ENCODE measurements at regions not wholly inside any gene's neighbourhood (a gene's known extent, or its start where the extent isn't known, plus 50 kb on each side); places are given as distances from the start of the nearest gene placed in this dataset.

DNA sequence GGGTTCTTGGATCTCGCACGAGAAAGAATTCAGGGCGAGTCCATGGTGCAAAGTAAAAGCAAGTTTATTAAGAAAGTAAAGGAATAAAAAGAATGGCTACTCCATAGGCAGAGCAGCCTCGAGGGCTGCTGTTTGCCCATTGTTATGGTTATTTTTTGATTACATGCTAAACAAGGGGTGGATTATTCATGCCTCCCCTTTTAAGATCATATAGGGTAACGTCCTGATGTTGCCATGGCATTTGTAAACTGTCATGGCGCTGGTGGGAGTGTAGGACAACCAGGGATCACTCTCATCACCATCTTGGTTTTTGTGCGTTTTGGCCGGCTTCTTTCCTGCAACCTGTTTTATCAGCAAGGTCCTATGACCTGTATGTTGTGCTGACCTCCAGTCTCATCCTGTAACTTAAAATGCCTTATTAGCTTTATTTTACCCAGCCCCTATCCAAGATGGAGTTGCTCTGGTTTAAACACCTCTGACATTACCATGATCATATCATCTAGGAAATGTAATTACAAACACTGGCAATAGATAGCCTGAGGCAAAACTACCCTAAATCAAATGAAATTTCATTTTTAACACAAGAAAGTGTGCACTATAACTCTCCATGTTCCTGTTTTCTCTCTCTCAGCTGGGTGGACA is 94.3 kb upstream of the ATXN3L start:
- peaks cover 32 to 42% of the 10 kb centered on the region in 2 experiments for H3K4me1 Mint-ChIP-seq
- no peak overlapping the region for H3K18ac ChIP-seq (ENCODE audit: insufficient read length, low read depth, low read length)
- no peak overlapping the region for H3K9ac ChIP-seq (ENCODE audit: extremely low read depth, insufficient read length, low read length)
- H2BK5ac ChIP-seq (ENCODE audit: insufficient read length, low read length) = no peak overlapping the region
- no peak overlapping the region for H3T11ph ChIP-seq (ENCODE audit: low read length)
- H2AK5ac ChIP-seq (ENCODE audit: insufficient read length, low read length) = no peak overlapping the region
- H3K23me2 ChIP-seq (ENCODE audit: insufficient read length, low read depth, low read length, poor library complexity, severe bottlenecking) = peaks cover 3% of the 10 kb centered on the region
- no peak overlapping the region for H3K4ac ChIP-seq (ENCODE audit: low read depth, low read length)
- H2BK15ac ChIP-seq (ENCODE audit: low read depth, low read length) = no peak overlapping the region
- no peak overlapping the region for H4K8ac ChIP-seq (replicated peaks; ENCODE audit: insufficient read length, low read depth, low read length)
- no peak overlapping the region for H2BK20ac ChIP-seq (ENCODE audit: low read depth, low read length, poor library complexity, severe bottlenecking)
- no peak overlapping the region for H3K27ac ChIP-seq (ENCODE audit: insufficient read length, low read depth, low read length)
- H3K79me1 ChIP-seq (ENCODE audit: insufficient read depth, low read depth, low read length, poor library complexity, severe bottlenecking) = no peaks in the 10 kb centered on the region
- H3K23ac ChIP-seq (ENCODE audit: insufficient read length, low read depth, low read length) = no peak overlapping the region
- H3K4me1 ChIP-seq (ENCODE audit: insufficient read depth, low read length) = peaks cover 2% of the 10 kb centered on the region; the same call in 1 of the 2 replicates
- H3K9me3 ChIP-seq (ENCODE audit: control insufficient read depth, low read depth, low read length) = no peaks in the 10 kb centered on the region
- H2AFZ ChIP-seq (ENCODE audit: low read length) = no peak overlapping the region
- H3K9me3 Mint-ChIP-seq = peaks cover 54 to 66% of the 10 kb centered on the region in 2 experiments
- no peak overlapping the region for H3K14ac ChIP-seq (ENCODE audit: insufficient read depth, low read length)
- H3K56ac ChIP-seq (ENCODE audit: insufficient read length, low read depth, low read length) = no peak overlapping the region
- no peaks in the 10 kb centered on the region for H3K27me3 ChIP-seq (ENCODE audit: insufficient read depth, low read length)
- H3K4me2 ChIP-seq (ENCODE audit: insufficient read depth, insufficient read length, low read length) = no peak overlapping the region
- peaks cover 5 to 17% (median 8%) of the 10 kb centered on the region in 3 experiments; a peak in 6 of 7 replicates for H3K36me3 Mint-ChIP-seq (ENCODE audit: insufficient read depth in 1 of 3, low read depth in 3 of 3)
- no peak overlapping the region for H2BK120ac ChIP-seq (ENCODE audit: low read depth, low read length, poor library complexity, severe bottlenecking)
- H4K5ac ChIP-seq (ENCODE audit: insufficient read length, low read depth, low read length) = no peak overlapping the region
- H3K79me2 ChIP-seq (ENCODE audit: insufficient read depth, low read length) = no peaks in the 10 kb centered on the region
- no peak overlapping the region for H3K4me3 Mint-ChIP-seq
- H4K20me1 ChIP-seq (ENCODE audit: control insufficient read depth, insufficient read depth, insufficient read length) = no peaks in the 10 kb centered on the region
- H2BK12ac ChIP-seq (ENCODE audit: insufficient read length, low read depth, low read length) = no peak overlapping the region
- peak overlapping the region in 2 of 3 experiments; percentile 2 to 65; a peak in 2 of 7 replicates for H3K27ac Mint-ChIP-seq
- TF ChIP-seq, protein P1, sequence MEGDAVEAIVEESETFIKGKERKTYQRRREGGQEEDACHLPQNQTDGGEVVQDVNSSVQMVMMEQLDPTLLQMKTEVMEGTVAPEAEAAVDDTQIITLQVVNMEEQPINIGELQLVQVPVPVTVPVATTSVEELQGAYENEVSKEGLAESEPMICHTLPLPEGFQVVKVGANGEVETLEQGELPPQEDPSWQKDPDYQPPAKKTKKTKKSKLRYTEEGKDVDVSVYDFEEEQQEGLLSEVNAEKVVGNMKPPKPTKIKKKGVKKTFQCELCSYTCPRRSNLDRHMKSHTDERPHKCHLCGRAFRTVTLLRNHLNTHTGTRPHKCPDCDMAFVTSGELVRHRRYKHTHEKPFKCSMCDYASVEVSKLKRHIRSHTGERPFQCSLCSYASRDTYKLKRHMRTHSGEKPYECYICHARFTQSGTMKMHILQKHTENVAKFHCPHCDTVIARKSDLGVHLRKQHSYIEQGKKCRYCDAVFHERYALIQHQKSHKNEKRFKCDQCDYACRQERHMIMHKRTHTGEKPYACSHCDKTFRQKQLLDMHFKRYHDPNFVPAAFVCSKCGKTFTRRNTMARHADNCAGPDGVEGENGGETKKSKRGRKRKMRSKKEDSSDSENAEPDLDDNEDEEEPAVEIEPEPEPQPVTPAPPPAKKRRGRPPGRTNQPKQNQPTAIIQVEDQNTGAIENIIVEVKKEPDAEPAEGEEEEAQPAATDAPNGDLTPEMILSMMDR (conservative IDR thresholded peaks at IDR 0.05) = no peak
- peak; percentile 45 for DNase-seq
- H4K91ac ChIP-seq (ENCODE audit: insufficient read length, low read depth, low read length) = no peak overlapping the region
- no CpG with 5 or more reads among the region's 8 CpGs for WGBS (ENCODE audit: extremely low coverage, insufficient read length, low lambda C conversion rate)
- no peaks in the 10 kb centered on the region for H3K27me3 Mint-ChIP-seq (ENCODE audit: low read depth)

Measured in H9 (cell line).